ENCODE measurements at regions not wholly inside any gene's neighbourhood (a gene's known extent, or its start where the extent isn't known, plus 50 kb on each side); places are given as distances from the start of the nearest gene placed in this dataset.

DNA sequence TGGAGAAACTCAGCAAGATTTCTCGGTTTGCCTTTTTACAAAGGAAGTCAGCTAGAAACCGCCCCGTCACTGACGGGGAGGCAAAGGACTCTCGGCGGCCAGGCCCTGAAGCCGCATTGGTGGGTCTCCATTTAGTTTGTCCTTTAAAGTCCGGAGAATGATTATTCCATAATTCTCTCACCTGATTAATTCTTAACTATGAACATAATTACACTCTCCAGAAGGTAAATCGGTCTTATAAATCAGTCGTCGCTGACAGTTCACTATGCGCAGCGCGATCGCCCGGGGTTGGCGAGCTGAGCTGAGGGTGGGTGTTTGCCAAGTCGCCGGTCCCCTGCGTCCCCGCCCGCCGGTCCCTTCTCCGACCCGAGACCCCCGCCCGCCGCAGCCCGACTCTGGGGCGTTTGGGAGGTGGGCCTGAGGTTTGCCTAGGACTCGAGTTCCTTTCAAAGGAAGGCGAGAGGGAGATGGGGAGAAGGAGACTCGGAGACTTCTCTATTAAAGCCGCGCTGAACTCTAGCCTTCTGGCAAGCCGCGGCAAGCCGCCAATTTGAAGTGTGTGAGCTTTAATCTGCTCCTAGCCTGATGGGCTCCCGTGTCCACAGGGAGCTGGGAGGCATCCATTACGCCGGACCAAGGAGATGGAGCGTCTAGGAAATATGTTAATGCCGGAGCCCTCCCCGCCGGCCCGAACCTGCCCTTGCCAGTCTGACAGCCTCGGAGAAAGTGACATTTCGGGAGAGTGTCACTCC is 392.9 kb downstream of the NOVA1 start:
- no peak for DNase-seq (ENCODE audit: low spot score)

DNA sequence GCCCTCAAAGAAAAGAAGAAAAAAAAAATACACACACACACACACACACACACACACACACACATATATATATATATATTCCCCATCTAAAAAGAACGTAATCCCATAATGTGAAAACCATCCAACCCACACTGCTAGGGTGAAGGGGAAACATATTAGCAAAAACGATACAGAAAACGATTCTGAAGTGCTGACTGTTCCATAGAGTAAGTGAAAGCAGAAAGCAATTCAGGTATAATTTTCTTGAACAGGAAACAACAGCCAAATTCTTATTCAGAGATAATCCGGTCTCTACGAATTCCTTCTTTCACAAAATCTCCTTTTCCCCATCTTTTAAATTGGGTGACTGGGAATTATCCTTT is 393.5 kb downstream of the NOVA1 start:
- no peak for DNase-seq (ENCODE audit: low spot score)

DNA sequence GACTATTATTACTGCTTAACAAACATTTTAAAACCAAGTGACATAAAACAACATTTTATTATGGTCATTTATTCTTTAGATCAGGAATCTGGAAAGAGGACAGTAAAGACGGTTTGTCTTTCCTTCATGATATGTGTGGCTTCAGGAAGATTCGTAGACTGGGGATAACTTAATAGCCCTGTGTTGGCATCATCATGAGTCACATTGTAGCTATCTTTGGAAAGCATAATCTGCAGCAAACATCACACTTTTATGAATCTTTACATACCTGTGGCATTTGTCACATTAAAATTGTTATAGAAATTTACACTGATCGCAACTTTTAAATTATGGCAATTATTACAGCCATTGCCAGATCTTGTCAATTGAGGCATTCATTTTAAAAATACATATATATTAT is 397.1 kb downstream of the NOVA1 start:
- DNase-seq (ENCODE audit: low spot score), result no peak

DNA sequence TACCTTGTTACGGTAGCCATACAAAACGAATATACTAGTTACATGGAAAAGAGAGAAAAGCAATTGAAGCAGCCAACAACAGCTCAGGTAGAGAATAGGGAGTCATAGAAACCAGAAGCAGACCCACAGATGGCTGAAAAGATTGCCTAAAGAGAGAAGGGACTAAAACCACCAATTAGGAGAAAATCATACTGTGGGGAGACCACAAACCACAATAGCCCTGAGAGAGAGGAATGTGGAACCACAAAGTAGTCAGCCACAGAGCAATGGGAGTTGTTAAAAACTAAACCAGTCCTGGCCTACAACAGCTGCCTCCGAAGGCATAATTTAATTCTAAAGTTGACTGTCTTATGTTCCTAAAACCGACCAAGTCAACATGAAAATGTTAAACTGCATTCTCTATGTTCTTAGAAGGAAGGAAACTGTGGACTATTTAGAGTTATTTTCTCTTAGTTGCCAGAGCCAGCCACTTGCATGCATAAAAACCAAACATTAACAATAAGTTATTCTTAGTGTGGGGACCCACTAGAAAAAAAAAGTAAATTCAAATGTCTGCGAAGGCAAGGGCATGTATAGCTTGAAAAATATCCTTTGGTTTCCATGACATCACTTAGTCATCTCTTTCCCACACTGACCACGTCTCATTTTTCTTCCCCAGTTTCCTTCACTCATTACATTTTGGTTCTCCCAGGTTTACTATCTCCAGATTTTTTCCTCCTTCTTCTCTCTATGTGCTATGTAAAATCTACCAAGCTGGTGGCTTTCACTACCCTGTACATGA is 398.1 kb downstream of the NOVA1 start:
- no peak for DNase-seq (ENCODE audit: low spot score)

DNA sequence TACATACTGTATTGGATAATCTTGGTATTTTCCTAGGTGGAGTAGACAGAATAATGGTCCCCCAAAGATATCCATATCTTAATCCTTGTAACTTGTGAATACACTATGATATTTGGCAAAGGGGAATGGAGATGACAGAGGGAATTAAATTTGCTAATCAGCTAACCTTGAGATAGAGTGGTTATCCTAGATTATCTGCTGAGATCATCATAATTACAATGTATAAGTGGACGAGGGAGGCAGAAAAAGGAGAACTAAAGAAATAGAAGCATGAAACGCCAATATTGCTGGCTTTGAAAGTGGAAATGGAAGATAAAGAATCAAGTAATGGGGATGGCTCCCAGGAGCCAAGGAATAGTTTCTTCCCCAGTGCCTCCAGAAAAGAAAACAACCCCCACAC is 398.7 kb downstream of the NOVA1 start:
- DNase-seq (ENCODE audit: low spot score), result no peak

DNA sequence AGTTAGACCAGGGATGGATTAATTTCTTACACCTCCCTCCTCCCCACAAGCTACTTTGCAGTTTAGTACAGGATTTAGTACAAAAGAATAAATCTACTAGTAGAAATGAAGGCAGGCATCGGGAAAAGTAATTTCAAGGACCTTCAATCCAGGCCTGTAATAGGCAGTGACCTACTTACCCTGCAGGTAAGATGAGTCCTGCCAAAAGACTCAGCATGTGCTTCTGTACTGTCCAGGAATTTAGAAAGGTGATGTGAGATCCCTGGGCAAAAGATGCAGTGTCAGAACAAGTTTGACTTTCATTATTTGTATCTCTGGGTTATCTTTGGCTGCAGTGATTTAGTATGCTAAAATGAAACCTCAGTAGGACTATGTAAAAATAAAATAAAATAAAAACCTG is 403.0 kb downstream of the NOVA1 start:
- DNase-seq (ENCODE audit: low spot score), result no peak

DNA sequence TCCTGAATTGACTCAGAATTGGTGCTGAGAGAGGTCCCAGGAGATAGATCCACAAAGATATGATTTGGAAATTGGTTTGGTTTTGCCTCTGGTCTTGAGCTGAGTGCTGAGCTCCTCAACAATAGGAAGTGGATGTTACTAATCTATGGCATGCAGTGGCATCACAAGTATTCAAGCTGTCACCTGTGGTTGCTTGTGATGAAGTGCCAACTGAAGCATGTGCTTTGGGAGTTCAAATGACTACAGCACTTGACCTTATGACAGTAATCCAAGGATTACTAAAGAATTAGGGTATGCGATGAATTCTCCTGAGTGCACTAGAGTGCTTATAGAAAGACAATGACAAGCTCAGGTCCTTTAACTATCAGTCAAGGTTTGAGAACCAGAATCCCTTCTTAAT is 406.2 kb downstream of the NOVA1 start:
- no peak for DNase-seq (ENCODE audit: low spot score)

DNA sequence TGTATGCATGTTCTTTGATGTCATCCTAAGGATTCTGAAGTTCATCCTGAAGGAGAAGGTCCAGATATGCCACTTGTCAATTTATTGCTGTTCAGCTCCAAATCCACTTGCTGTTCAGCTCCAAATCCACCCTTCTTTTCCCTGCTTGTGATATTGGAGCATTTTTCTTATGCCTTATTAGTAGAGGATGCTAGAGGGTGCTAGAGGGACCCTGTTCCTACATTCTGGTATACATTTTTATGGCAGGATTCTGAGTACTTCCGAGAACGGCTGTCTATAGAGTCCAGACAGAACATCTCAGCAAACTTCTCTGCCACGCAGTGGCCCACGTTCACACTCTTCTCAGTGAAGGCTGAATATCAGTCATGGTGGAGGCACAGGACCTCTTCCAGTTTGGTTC is 406.7 kb downstream of the NOVA1 start:
- no peak for DNase-seq (ENCODE audit: low spot score)

DNA sequence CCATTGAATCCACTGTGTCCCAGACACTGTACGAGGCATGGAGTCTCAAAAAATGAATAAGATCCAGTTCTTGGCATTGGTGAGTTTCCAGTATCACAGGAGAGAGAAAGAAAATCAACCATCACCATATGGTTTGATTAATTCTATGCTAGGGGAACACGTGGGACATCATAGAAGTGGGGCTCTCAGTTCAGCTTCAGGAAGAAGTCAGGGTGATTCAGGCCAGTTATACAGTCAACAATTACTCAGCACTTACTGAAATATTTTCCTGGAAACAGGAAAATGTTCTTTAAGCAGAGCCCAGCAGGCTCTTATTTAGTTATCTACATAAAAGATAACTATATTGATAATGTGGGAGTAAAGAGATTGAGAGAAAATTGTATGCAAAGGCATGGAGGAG is 407.2 kb downstream of the NOVA1 start:
- DNase-seq (ENCODE audit: low spot score), result no peak

DNA sequence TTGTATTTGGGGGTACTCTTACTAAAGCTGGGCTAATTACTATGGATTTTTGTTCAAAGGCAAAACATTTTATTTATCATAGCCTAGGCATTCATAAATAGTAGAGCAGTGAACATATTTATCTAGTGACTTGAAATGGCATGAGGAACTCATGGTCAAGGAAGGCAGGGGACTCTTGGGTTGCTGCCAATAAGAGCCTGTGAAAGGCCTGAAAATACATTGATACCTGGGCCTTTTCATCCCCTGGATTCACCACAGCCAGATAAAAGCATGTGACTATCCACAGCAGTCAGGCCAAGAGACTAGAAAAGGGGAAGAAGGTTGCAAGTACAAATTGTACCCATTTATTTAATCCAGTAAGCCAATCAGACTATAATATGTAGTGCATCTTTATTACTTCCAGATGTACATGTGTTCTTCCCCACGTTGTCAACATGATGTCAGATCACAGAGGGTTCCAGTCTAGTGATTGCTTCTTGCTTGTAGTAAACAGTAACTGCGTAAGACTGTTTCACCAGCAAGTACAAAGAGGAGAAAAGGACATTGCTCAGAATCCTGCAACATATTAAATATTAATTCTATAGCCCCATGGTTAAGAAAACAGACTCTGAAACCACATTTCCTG is 409.7 kb downstream of the NOVA1 start:
- no peak for DNase-seq (ENCODE audit: low spot score)

DNA sequence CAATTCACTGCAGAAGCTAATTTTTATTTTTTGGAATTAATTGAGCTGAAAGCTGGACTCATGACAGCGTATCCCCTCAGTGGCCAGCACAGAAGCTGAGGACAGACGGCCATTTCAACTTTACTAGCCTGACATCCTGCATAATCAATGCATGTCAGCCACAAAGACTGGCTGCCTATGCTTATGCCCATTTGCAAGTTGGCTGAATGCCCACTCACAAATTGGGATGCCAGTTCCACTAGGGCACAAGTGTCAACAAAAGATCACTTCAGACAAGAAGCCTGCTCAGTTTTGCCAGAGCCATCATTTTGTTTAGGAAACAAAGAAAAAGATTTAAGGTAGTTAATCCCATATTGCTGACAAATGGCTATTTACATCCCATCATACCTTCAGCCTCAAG is 417.6 kb downstream of the NOVA1 start:
- no peak for DNase-seq (ENCODE audit: low spot score)

DNA sequence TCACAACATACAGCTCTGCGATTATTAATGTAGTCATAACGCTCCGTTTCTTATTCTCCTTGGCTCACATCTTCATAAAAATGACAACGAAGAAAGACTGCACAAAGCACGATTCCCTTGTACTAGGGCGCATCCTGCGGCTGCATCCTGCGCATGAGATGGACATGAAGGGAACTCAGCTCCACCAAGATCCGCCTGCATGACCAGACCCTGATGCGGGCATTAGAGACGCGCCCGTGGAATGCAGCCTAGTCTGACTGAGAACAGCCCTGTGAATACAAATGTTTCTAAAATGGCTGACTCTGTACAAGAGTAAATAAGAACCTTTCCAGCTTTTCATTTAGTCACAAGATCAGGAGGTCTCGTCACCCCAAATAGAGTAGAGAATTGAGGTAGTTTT is 422.2 kb downstream of the NOVA1 start:
- DNase-seq (ENCODE audit: low spot score), result no peak

DNA sequence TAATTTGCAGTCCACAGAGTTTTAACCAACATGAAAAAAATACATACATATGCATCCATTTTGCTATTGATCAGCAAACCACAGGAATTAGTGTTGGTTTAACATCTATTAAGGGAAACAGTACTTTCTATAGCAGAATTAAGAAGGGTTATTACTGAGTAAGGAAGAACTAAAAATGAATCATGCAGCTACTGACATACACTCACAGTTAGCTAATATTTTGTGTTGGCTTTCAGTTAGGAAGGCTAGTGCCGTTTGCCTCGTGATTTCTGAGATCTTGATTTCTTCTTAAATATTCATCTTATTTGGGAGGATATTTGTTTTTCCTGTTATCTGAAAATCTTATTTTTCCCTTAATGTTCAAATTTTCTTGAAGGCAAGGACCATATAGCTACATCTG is 423.4 kb downstream of the NOVA1 start:
- no peak for DNase-seq (ENCODE audit: low spot score)

DNA sequence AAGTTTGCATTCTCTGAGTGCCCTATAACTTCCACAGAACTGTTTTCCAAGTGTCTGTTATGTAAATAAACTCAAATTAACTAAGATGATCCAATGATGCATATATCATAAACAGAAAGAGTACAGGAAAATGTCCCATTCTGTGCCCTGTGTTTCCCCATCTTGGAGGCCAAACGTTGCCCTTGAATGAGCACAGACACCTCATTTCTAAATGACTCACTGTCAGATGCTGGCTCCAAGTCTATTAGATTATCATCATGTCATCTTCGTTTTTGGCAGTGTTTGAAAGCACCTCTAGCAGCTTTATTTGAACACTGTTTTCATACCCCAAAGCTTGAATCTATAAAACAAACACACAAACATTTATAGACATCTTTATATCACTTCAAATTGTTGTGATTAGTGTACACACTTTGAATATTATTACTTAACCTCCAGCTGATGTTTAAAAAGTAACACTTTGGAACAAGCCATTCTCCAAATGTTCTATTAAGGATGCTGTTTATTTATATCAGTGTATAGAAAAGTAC is 424.2 kb downstream of the NOVA1 start:
- no peak for DNase-seq (ENCODE audit: low spot score)

DNA sequence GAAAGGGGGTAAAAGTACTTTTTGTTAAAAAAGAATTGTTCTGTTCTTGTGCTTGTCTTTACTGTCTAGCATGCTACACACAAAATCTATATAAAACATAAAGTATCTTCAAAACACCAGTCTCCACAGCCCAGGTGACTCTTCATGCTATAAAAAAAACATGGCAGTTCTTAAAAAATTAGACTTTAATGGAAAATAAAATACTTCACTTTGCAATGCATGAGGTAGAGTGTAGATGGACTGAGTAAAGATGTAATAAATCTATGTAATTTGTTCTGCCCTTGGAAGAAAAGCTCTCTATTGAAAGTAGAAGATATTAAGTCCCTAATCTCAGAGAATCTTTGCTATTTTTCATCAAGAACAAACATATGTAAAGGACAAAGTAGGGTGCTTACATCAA is 425.4 kb downstream of the NOVA1 start:
- DNase-seq (ENCODE audit: low spot score), result no peak

DNA sequence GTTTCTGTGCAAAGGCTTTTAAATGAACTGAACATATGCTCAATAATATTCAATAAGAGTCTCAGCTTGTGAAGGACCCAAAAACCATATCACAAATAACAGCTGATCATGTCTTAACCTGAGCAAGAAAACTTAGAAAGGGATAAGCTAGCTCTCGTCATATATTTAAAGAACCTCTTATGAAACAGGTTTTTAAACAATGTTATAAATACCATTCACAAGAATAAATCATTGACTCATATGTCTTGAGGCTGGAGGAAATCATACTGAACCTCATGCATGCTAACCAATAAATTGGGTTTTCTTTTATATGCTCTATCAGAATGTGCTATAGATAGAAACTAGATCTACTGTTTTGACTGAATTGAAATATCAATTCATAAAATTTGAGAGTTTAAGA is 426.9 kb downstream of the NOVA1 start:
- no peak for DNase-seq (ENCODE audit: low spot score)

DNA sequence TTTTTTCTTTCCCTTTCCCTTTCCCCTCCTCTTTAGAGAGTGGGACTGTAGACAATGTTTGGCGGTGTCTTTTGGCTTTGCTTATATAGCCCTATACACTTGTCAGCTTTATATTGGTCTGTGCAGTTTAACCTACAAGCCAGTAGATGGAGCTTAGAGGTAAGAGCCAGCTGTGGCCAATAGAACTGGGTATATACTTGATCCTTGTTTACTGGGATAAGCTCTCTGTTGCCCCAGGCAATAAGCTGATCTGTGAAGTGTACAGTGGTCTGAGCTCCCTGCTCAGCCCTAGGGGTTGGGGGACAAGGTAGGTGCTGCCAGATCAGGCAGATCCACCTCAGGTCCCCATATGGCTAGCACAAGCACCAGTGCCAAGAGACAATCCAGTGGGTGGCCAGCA is 434.1 kb downstream of the NOVA1 start:
- DNase-seq (ENCODE audit: low spot score), result peak; percentile 17

DNA sequence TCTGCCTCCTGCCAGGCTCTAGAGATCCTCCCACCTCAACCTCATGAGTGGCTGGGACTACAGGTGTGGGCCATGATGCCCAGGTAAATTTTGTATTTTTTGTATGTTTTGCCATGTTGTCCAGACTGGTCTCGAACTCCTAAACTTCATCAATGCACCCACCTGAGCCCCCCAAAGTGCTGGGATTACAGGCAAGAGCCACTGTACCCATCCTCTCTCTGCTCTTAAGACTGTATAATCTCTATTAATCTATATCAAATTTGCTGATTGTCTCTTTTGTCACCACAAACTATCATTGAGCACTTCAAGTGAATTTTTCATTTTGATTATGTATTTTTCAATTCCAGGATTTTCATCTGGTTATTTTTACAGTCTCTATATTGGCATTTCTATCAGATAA is 440.3 kb downstream of the NOVA1 start:
- no peak for DNase-seq (ENCODE audit: low spot score)

DNA sequence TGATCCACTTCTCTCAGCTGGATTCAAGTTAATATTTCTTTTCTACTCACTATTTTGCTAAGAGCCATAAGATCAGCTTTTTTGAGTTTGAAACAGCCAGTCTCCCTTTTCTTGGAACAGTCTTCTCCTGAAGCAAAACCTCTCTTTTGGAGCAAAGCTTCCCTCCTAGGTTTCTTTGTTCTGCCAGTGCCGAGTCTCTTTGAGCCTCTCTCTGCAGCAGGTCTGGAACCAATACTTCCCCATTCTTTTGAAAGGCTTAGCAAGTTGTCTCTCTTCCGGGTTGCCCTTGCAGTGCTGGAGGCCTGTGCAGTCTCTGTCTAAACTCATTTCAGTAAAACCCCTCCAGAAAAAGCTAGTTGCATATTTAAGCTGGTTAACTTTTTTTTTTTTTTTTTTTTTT is 454.8 kb downstream of the NOVA1 start:
- DNase-seq (ENCODE audit: low spot score), result no peak

DNA sequence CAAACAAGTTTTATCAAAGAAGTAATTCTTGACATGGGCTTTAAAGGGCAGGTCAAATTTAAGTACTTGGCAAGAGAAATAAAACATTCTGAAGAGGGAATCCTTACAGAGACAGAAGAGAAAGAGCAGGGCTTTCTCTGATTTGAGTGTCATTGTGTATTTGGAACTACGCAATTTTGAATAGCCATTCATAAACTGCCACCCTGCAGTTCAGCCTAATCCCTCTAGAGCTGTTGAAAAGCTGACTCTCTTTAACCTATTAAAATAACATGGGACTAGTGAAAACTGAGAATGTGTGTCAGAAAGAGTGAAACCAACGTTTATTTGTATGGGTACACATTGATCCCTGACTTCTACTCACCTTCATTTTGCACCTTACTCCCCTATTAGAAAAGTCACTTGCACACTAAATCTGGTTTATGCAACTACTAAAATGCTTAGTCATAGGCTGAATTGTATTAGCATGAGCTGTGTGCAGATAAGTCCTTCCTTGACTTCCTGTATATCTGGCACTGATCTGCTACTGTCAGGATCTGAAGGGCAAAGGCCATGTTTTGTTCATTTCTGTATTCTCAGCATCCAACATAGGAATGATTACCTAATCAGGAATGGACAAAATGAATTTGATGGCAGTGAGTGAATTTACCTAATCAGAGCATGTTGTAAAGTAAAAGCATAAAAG is 458.9 kb downstream of the NOVA1 start:
- DNase-seq (ENCODE audit: low spot score), result peak; percentile 17

DNA sequence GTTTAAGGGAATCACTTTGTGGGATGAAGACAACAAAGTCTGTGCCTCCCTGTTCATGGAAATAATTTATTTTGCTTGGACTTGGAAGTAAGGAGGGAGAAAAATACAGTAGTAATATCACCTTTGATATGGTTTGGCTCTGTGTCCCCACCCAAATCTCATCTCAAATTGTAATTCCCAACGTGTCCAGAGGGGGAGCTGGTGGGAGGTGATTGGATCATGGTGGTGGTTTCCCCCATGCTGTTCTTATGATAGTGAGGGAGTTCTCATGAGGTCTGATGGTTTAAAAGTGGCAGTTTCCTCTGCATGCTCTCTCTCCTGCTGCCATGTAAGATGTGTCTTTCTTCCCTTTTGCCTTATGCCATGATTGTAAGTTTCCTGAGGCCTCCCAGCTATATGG is 460.7 kb downstream of the NOVA1 start:
- DNase-seq (ENCODE audit: low spot score), result no peak

DNA sequence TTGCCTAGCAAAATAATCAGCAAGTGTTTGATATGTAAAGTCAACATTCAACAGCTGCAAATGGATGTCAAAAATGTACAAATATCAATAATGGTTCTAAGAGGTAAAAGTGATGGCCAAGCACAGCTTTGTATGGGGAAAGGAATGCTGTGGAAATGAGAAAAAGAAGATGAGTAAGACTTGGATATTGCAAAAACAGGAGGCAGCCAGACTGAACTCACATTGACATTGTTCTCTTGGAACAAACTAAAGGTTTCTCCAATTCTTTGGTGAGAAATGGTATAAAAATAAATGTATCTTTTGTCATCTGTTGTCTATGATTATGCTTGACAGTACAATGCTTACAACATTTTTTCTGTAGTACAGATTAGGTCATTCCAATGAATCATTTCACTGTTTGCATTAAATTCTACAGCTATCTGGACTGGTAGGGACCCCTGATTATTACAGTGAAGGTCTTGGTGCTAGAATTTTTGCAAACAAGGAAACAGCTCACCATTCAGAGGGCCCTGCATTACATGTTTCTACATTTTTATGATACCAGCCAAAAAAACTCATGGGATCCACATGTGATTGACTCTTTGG is 465.7 kb downstream of the NOVA1 start:
- no peak for DNase-seq (ENCODE audit: low spot score)

Measured in HT-29 (cell line).